Neural cell (in vitro differentiated cells): ENCODE measurements at regions not wholly inside any gene's neighbourhood (a gene's known extent, or its start where the extent isn't known, plus 50 kb on each side); places are given as distances from the start of the nearest gene placed in this dataset.

ENCODE experiments used
- CTCF ChIP-seq: fragments of 450-650 bp; IDR thresholded peaks from 2 replicates; pipeline ENCODE4 v1.5.1; 2014; ENCODE audit warnings: antibody characterized with exemption, mild to moderate bottlenecking, moderate library complexity; ENCODE audit not compliant: poor library complexity, severe bottlenecking
- MXI1 ChIP-seq: fragments of 450-650 bp; conservative IDR thresholded peaks from 2 replicates; pipeline ENCODE4 v1.6.1; 2014; ENCODE audit warnings: antibody characterized with exemption, mild to moderate bottlenecking; ENCODE audit not compliant: poor library complexity, severe bottlenecking
- RAD21 ChIP-seq: fragments of 450-650 bp; conservative IDR thresholded peaks from 2 replicates; pipeline ENCODE4 v1.6.1; 2014; ENCODE audit warnings: antibody characterized with exemption, mild to moderate bottlenecking, moderate library complexity
- REST ChIP-seq: IDR thresholded peaks from 2 replicates; pipeline ENCODE4 v1.6.1; 2012; ENCODE audit warnings: borderline replicate concordance
- TAF1 ChIP-seq: IDR thresholded peaks from 2 replicates; pipeline ENCODE4 v1.6.1; 2012; ENCODE audit warnings: low read depth

- TF ChIP-seq CTCF, result no peak
- no peak for TF ChIP-seq TAF1
- TF ChIP-seq MXI1, result no peak
- TF ChIP-seq RAD21, result no peak
- no peak for TF ChIP-seq REST
Observed at GRCh38 chr20:24745617-24746350, 203.3 kb upstream of the CST7 start.
